ENCODE measurements at regions not wholly inside any gene's neighbourhood (a gene's known extent, or its start where the extent isn't known, plus 50 kb on each side); places are given as distances from the start of the nearest gene placed in this dataset.

GRCh38 chr18:60910534-60910933 lies 422.7 kb upstream of the CDH20 start:
- TF ChIP-seq CTCF (conservative IDR thresholded peaks at IDR 0.05; ENCODE audit: low read length) (no peak), EZH2phosphoT487 (IDR thresholded peaks at IDR 0.05; ENCODE audit: borderline replicate concordance, low read depth, low read length) (no peak)

All from OCI-LY7 (cell line).